Fibroblast of peridontal ligament (primary cell): ENCODE measurements at regions not wholly inside any gene's neighbourhood (a gene's known extent, or its start where the extent isn't known, plus 50 kb on each side); places are given as distances from the start of the nearest gene placed in this dataset.
A peak's percentile ranks its signal among the peaks of the same experiment; 100 is the strongest.
"Not testable (repeated sequence)": the region's sequence is repeated elsewhere in the genome, so short reads cannot be mapped to it uniquely, and the experiment has no call there.

Experiments used
- DNase-seq: peaks from one replicate; pipeline ENCODE4 v3.0.0-alpha.2; 2010; ENCODE audit errors: extremely low read depth

DNA sequence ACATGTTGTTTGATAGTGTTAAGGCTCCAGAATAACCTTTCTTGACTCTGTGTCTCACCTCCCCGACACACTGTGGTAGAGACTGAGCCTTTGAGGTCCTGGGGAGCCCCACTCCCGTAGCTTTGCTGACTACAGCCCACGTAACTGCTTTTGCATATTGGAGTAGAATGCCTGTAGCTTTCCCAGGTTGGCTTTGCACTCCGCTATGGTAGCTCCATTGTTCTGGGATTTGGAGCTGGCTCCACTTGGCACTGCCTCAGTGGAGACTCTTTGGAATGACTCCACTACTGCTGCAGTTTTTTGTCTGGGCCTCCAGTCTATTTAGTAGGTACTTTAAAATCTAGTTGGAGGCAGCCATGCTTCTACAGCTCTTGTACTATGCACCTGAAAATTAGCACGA lies 56.2 kb upstream of the ANXA1 start:
- DNase-seq: no peak

DNA sequence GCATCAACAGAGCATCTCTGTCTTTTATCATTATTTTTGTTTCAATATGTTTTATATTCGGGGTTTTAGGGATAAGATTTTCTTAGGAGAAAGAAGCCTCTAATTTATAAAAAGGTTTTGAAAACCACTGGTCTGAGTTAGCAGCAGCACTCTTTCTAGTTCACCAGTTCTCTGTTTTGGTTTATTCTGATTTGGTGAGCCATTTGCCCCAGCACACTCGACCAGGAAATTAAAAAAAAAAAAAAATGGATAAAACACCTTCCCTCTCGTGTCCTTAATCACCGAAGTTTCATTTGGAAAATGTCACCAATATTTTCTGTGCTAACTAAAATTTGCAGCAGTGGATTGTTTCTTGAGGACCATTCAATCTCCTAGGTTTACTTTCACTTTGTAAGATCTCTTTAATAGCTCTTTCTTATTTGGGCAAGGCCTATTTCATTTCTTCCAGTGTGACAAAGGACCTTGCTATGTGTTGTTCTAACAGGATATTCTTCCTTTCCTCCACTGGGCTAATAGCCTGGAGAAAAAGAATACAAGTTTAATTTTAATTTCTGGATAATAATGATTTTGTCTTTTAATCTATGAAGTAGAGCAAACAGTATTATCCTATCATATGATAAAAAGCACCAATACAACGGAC lies 57.8 kb upstream of the ANXA1 start:
- DNase-seq: peak; percentile 59

DNA sequence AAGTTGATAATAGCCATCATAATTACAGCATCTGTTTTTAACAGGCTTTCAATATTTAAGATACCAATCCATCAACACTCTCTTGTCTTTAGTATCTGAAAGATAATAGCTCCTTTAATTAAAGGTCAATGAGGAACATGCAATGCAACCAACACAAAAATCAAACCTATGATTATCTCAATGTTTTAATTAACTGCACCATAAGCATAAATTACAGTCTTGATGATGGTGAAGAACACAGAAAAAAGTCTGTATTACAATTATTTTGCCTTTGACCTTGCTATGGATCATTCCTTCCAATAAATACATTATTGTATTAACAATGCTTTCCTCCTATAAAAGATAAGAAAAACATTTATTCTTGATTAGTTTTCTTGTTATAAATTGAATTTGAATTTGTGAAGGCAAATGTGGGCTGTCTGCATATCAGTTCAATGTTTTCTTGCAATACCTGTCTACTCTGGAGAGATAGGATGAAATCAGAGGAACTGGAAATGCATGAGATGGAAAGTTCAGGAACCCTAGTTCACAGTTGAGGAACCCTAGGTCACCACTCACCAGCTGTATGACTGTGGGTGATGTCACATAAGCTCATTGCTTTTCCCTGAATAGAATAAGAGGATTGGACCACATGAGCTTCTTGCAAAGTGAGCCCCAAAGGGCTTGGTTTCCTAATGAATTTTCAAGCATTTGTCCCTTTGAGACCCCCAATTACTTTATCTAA lies 58.5 kb upstream of the ANXA1 start:
- DNase-seq: no peak

DNA sequence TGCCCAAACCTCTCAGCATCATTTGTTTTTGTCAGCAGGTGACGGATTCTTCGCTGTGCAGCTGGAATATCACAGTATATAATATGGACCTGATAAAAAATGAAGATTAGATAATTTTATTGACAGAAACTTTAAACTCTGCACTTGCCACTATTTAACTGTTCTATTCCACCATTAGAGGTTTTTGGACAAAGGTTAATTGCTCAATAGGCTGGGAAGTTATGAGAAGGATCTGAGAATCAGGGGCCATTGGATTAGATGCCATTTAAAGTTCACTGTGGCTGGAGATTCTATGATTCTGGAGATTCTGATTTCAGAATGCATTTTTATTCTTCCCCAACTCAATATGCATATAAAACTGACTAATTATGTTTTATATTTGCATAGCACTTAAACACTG lies 59.8 kb upstream of the ANXA1 start:
- DNase-seq: no peak

DNA sequence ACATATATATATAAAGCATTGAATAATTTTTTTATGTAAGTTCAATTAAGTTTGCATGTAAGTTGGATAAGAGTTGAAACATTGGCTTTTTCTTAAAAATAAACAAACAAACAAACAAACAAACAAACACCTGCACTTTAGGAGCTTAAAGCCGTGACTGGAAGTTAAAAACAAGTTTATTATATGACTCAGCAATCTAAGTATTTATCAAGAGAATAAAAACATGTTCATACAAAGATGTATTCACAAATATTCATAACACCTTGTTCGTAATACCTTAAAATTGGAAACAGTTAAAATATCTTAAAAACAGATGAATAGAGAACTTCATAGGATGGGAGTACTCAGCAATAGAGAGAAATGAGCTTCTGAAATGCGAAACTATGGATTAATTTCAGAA lies 61.5 kb upstream of the ANXA1 start:
- no peak for DNase-seq

DNA sequence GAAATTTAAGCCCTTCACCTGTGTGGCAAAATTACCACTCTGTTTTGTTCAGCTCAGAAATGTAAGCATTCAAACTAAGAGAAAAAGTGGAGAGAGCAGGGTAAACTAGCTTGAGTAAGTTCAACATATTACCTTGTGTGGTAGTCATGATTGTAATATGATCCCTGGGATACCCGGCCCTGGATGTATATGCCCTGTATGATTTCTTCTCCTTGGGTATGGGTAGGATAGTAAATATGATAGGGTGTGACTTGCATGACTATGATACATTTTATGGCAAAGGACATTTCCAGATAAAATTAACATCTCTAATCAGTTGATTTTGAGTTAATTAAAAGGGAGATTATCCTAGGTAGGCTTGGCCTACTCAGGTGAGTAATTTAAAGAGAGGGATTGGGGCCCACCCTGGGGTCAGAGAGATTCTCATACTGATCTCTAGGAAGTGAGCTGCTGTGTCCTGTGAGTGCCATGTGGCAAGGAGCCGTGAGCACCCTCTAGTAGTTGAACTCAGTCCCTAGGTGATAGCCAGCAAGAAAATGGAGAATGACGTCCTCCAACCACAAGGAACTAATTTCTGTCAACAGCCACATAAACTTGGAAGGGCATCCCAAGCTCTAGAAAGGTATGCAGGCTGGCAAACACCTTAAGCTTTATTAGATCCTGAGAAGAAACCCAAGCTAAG lies 62.2 kb upstream of the ANXA1 start:
- no peak for DNase-seq

DNA sequence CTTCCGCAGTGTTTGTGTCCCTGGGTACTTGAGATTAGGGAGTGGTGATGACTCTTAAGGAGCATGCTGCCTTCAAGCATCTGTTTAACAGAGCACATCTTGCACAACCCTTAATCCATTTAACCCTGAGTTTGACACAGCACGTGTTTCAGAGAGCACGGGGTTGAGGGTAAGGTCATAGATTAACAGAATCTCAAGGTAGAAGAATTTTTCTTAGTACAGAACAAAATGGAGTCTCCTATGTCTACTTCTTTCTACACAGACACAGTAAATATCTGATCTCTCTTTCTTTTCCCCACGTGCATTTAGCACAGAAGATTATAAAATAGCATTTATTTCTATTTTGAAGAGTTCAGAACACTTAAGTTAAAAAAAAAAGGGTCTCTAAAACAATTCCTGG lies 63.8 kb upstream of the ANXA1 start:
- DNase-seq: not testable (repeated sequence)

DNA sequence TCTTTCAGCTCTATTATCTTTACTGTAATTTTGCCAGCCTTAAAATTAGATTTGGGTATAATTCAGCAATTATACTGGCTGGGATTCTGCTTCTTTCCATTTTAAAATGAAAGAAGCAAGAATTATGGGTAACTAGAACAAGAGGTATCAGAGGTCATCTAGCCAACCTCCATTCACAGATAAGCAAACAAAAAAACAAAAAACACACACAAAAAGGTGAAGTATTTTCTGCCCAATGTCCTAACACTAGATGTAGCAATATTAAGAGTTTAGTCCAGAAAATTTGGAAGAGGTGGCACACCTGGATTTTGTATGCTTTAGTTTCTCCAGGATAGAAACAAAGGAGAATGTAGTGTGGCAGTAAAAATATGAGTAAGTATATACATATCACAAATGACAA lies 68.1 kb upstream of the ANXA1 start:
- DNase-seq: no peak

DNA sequence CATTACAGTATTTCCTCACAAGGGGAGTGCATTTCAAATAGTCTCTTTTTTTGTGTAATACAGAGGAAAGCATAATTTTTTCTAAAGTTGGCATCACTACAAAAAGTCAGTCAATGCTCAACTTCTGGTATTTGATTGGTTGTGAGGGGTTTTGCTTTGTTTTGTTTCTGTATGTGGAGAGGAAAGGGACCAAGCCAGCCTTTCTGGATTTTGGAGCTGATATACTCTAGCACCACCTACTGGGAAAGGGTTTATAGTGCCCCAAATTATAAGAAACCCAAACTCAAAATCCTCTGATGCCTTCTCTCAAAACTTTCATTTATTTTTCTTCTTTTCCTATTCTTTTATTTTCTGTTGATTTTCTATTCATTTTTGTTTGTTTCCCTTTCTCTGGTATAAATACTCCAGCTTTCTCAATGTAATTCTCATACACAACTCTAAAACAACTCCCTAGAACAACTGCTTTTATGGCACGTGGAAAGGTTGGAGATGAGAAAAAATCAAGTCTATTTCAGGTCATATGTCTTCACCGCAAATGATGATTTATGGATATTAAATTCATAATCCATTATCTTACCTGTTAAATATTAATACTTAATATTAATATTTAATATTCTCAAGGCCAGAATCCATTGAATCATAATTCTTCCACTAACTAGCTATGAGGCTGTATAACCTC lies 69.5 kb upstream of the ANXA1 start:
- peak; percentile 80 for DNase-seq

DNA sequence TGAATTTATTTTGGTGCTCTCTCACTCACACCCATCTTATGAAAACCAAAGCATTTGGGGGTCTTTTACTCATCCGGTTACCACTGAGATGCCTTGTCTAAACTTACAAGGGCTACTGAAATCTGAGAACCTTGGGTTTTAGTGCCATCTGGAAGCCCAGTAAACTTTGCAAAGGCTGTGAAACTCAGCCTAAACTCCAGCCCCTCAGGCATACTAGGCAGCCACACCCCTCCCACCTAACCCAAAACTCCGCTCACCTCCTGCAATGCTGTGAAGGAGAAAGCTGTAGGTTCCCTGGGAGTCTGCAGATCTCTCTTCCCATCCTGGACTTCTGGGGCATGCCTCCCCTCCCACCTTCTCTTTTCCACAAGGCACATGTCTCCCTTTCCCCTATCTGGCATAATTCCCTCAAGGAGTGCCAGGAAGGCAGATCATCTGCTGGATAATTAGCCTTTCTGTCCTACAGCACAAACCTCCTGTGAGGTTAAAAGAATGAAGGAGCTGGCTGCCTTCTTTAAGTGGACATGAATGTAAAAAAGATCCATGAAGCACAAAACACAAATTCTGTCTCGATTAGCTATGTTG lies 71.5 kb upstream of the ANXA1 start:
- DNase-seq: no peak

DNA sequence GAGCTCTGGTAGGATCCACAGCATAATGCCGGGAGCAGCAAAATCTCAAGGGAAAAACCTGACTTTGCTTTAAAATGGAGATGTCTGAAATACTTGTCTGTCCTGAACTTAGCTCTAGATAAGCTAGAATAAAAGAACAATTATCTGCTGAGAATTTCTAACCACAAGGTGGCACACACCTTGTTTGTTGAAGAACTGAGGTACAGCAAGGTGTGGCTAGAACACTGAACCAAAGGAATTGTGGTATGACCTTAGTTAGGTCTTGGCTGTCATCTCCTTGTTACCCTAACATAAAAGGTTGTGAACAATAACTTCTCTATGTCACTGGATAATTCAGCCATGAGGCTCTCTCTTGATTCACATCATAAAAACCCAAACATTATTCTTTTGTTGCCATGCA lies 72.3 kb upstream of the ANXA1 start:
- no peak for DNase-seq

DNA sequence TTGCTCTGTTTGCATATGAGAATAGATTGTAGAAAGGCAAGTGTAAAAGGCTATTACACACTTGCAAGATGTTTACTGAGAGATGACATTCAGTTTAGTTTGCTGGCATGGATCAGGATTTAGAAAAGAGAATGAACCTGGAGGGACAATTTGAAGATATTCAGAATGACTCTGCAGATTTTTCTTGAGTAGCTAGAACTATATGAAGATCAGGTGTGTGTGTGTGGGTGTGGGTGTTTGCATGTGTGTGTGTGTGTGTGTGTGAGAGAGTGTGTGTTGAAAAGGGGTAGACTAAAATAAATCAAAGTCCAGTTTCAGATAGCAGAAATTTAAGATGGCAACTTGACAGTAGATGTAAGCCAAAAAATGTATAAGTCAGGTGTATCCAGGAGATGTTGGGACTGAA lies 74.0 kb upstream of the ANXA1 start:
- no peak for DNase-seq

DNA sequence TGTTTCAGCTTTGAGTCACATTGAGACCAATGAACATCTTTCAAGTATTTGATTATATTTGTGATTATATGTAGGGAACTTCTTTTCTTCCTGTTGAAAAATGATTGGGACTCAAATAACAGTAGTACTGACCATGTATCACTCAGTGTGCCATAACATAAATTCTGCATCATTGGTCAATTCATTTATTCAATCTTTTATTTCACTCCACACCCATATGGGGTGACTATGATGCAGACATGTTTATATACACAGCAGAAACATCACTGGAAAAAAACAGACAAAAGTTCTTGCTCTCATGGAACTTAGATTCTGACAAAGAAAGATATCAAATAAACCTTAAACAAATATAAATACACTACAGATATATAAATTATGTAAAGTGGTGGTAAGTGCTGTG lies 74.7 kb upstream of the ANXA1 start:
- no peak for DNase-seq

DNA sequence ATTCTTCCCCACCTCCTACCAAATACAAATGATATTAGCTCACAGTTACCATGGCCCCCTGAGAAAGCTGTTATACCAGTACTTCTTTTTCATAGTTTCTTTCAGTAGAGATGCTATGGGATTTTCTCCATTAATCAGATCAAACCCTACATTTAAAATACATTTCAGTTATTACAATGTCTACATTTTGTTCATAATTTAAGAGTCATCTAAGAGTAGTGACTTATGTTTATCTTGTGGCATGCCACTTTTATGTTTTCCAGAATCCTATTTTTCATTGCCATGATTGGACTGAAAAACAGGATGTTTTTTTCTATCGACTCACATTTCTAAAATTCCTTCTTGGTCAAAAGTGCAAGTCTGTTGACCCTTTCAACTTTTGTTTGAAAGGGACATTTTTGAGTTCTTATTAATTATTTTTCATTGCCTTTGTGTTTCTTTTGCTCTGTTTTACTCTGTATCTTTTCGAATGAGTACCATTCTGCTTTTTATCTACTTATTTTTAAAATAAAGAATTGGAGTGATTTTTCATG lies 77.4 kb upstream of the ANXA1 start:
- no peak for DNase-seq

DNA sequence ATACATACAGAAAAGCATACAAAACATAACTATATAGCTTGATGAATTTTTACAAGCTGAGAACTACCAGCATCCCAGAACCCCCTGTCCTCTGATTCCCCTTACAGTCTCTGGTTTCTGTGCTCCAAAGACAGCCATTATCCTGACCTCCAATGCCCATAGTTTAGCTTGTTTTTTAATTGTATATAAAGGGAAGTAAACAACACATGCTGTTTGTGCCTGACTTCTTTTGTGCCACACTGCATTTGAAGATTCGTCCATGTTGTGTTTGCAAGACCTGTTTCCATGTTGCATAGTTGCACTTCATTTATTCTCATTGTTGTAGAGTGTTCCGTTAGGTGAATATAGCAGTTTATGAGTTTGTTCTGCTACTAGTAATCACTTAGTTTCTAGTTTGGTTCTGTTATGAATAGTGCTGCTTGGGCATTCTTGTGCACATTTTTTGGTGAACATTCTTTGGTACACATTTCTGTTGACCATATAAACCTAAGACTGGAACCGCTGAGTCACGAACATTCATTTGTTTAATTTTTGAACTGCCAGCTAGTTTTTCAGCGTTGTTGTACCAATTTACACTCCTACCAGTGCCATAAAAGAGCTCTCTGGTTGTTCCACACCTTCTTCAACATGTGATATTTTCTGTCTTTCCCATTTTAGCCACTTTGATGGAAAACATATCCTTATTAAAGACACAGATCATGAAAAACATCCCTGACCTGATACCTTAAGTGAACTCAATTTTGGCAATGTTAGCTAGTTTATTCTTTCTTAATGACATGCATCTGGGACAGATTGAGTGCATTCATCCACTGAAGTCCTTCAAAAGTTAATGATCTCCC lies 78.1 kb upstream of the ANXA1 start:
- DNase-seq: no peak

DNA sequence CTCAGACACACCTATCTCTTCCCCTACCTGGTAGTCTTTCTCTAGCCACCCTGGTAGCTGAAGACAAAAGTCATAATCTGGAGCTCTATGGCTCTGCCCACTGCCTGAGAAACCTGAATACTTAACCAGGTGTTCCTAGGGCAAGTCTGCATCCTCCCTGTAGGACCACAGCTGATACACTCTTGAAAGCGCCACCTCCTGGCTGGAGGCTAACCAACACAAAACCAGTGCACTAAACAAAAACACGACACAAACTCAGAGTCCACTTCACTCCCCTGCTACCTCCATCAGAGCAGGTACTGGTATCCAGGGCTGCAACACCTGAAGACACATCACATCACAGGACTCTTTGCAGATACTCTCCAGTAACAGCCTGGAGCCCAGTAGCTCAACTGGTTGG lies 84.6 kb upstream of the ANXA1 start:
- DNase-seq: no peak

DNA sequence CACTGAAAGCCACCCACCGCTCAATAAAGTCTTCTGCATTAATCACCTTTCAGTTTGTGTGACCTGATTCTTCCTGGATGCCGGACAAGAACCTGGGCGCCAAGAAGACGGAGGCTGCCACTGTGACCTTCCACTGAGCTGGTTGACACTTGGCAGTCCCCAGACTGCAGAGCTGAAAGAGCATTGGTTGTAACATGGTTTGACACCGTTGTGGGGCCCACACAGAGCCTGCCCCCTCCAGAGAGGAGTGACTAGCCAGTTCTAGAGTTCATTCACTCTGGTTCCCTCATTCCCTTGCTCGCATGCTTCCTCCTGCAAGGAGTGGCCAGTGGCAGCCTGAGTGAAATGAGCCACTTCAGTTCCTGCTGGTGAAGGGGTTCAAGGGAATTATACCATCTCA lies 86.2 kb upstream of the ANXA1 start:
- DNase-seq: no peak

DNA sequence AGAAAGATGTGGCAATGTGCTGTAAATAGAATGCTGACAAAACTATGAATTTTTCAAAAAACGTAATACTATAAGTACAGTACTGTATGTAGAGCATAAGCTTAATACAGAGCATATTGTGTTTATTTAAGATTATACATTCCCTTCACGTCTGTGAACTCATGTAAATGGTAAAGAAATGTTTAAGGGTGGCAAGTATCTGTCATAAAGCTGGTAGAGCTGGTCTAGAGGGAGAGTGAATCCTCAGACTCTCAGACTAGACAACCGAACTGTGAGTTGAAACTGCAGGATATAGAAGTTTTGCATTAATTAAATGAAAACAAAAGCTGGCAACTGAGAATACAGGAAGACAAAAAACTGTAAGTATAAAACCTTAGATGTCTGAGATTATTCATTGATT lies 87.3 kb upstream of the ANXA1 start:
- no peak for DNase-seq

DNA sequence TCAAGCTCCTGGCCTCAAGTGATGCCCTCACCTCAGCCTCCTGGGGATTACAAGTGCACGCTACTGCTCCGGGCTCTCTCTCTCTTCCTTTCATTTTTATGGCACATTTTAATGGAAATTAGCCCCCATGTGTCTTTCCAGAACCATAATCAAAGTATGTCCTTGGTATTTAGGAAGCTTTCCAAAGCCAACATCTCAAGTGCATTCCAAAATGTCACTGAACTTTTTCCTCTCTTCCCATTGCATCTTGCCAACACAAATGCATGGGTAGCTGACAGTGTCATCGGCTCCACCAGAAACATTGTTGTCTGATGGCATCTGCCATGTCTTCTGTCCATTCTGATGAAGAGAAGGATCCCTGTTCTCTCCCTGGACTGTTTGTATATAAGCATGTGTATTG lies 90.5 kb upstream of the ANXA1 start:
- DNase-seq: no peak

DNA sequence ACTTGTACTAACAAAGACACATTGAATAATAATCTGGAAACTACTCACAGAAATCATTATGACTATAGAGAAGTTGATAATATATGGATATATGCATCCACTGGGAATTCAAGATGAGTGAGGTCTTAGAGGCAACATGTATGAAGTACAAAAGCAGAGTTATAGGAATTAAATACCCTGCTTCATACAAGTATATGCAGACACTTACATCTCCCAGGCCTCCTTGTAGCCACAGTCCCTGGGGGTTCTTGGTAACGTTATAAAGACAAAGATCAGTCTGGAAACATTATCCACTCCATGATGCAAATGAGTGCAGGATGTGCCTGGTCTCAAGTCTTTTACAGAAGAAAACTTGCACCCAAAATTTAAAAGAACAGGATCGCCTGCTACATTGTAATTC lies 92.4 kb upstream of the ANXA1 start:
- no peak for DNase-seq

DNA sequence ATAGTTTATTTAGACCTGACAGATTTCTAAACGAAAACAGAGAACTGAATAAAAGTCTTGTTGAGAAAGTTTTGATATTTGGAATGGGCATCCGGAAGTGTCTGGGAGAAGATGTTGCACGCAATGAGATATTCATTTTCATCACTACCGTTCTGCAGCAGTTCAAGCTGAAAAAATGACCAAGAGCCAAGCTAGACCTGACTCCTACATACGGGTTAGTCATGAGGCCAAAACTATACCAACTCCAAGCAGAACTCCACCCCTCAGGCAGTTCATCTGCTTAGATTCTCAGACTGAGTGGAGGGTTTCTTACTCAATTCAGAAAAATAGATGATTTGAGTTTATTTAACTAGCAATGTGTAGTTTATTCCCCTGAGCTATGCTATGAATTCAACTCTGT lies 95.4 kb upstream of the ANXA1 start:
- no peak for DNase-seq
